ENCODE measurements at regions not wholly inside any gene's neighbourhood (a gene's known extent, or its start where the extent isn't known, plus 50 kb on each side); places are given as distances from the start of the nearest gene placed in this dataset.

GRCh38 chr13:83532809-83533208 lies 349.5 kb downstream of the SLITRK1 start:
- SMC1A ChIA-PET (ENCODE audit: uncharacterized antibody, unreplicated experiment): no interaction called here
- TF ChIP-seq REST (IDR thresholded peaks at IDR 0.05; ENCODE audit: low read depth, low read length) (no peak), MTA2 (IDR thresholded peaks at IDR 0.05; ENCODE audit: low read depth) (no peak), GATAD2B (conservative IDR thresholded peaks at IDR 0.05; ENCODE audit: low read depth) (no peak), SMAD1 (IDR thresholded peaks at IDR 0.05; ENCODE audit: low read depth, partially characterized antibody) (no peak), NFXL1 (IDR thresholded peaks at IDR 0.05; ENCODE audit: borderline replicate concordance) (no peak), CEBPZ (IDR thresholded peaks at IDR 0.05; ENCODE audit: low read depth, low read length) (no peak), MEF2B (IDR thresholded peaks at IDR 0.05; ENCODE audit: partially characterized antibody, poor library complexity, severe bottlenecking) (no peak), NRF1 (conservative IDR thresholded peaks at IDR 0.05; ENCODE audit: low read depth, low read length) (no peak), ZNF384 (IDR thresholded peaks at IDR 0.05; ENCODE audit: borderline replicate concordance, low read depth, low read length) (no peak), ZNF592 (IDR thresholded peaks at IDR 0.05) (no peak), MTA3 (IDR thresholded peaks at IDR 0.05; ENCODE audit: borderline replicate concordance, low read length) (no peak), SREBF2 (IDR thresholded peaks at IDR 0.05; ENCODE audit: low read length) (no peak), FOXM1 (IDR thresholded peaks at IDR 0.05; ENCODE audit: low read depth, low read length) (no peak), CBX5 (IDR thresholded peaks at IDR 0.05; ENCODE audit: low read depth) (no peak), SMARCA5 (IDR thresholded peaks at IDR 0.05) (no peak), MEF2A (IDR thresholded peaks at IDR 0.05; ENCODE audit: insufficient read depth, low read depth, low read length) (no peak)

More at GRCh38 chr13:83532809-83533208, 349.5 kb downstream of the SLITRK1 start:
- no peaks in the 10 kb centered on the region for H3K4me1 ChIP-seq (ENCODE audit: control insufficient read depth, insufficient read depth, low read length)
- FAIRE-seq (no peak), ATAC-seq (no peak), DNase-seq (ENCODE audit: low read depth, low spot score) (no peak)
- H3K9me3 ChIP-seq (replicated peaks; ENCODE audit: control insufficient read depth, insufficient read depth, low read length): no peaks in the 10 kb centered on the region
- H3K9ac ChIP-seq (ENCODE audit: control insufficient read depth, insufficient read depth, low read length): no peak overlapping the region
- H3K79me2 ChIP-seq (ENCODE audit: control insufficient read depth, insufficient read depth, low read length): no peaks in the 10 kb centered on the region
- no TSS peak for BruUV-seq (replicated peaks)
- H3K4me2 ChIP-seq (ENCODE audit: control insufficient read depth, insufficient read depth): no peak overlapping the region
- H4K20me1 ChIP-seq (ENCODE audit: control insufficient read depth, insufficient read depth): no peaks in the 10 kb centered on the region
- ChIA-PET CTCF (no interaction called here), POLR2A (no interaction called here), RAD21 (ENCODE audit: unreplicated experiment) (no interaction called here)
- intact Hi-C loops (cut with micrococcal nuclease; ENCODE audit: unreplicated experiment): no loop called here
- no peak overlapping the region for H3K4me3 ChIP-seq
- in situ Hi-C loops (cut with MboI): no loop called here
- H2AFZ ChIP-seq (ENCODE audit: control insufficient read depth, low read depth, low read length): no peak overlapping the region
- H3K36me3 ChIP-seq (ENCODE audit: control insufficient read depth in 2 of 2, insufficient read depth in 2 of 2, low read length in 1 of 2): no peaks in the 10 kb centered on the region
- H3K27me3 ChIP-seq (replicated peaks in 1 of 2; ENCODE audit: control insufficient read depth in 2 of 2, insufficient read depth in 2 of 2, low read length in 1 of 2): no peaks in the 10 kb centered on the region
- no peak overlapping the region for H3K27ac ChIP-seq (ENCODE audit: control insufficient read depth, insufficient read depth)
- 17% methylated on average over 12 of the region's 12 CpGs for WGBS (ENCODE audit: insufficient coverage, insufficient replicate concordance, low lambda C conversion rate, missing lambda C conversion rate)

Data from GM12878 (cell line).